ENCODE measurements at regions not wholly inside any gene's neighbourhood (a gene's known extent, or its start where the extent isn't known, plus 50 kb on each side); places are given as distances from the start of the nearest gene placed in this dataset.

GRCh38 chr10:109427411-109427810, 495.9 kb downstream of the XPNPEP1 start:
- TF ChIP-seq CTCF (IDR thresholded peaks at IDR 0.05): no peak
- no peak for TF ChIP-seq POLR2A (IDR thresholded peaks at IDR 0.05)

Data from testis (tissue), 2 donors.